Spleen (tissue), 7 donors: ENCODE measurements at regions not wholly inside any gene's neighbourhood (a gene's known extent, or its start where the extent isn't known, plus 50 kb on each side); places are given as distances from the start of the nearest gene placed in this dataset.

Source experiments
- CTCF ChIP-seq, 11 experiments: fragments of 200-600 bp in 7 of 11; fragments of 450-650 bp in 4 of 11; sonication (generic) in 4 of 11; IDR thresholded peaks in 8 of 11; conservative IDR thresholded peaks in 3 of 11; 1 replicate in 7 of 11; 2 replicates in 4 of 11; pipeline versions ENCODE4 v1.4.0 to v1.8.0; 2016 to 2021; ENCODE audit warnings: antibody characterized with exemption in 11 of 11, inconsistent platforms in 4 of 11, mild to moderate bottlenecking in 1 of 11
- POLR2A ChIP-seq, 3 donors: fragments of 450-650 bp; IDR thresholded peaks; one replicate each; pipeline ENCODE4 v1.5.1; 2017; ENCODE audit warnings: antibody characterized with exemption in 3 of 3, mild to moderate bottlenecking in 1 of 3
- POLR2AphosphoS5 ChIP-seq, 3 donors: sonication (generic); formaldehyde crosslinking; IDR thresholded peaks; one replicate each; pipeline ENCODE4 v1.5.1; 2017; ENCODE audit warnings: antibody characterized with exemption in 3 of 3
- donor health status: DM: no; HTN: no; CAD: no; lungs with moderate emphysema.
- donor health status: DM: no; HTN: no; CAD: no.
- donor health status: DM: no; HTN: no; CAD: no.

GRCh38 chr15:67903708-67904107, 63.9 kb upstream of the RNU6-1 start:
- TF ChIP-seq POLR2A (IDR thresholded peaks at IDR 0.05): no peak
- TF ChIP-seq CTCF (IDR thresholded peaks at IDR 0.05 in 8 of 11, conservative IDR thresholded peaks at IDR 0.05 in 3 of 11): no peak
- TF ChIP-seq POLR2AphosphoS5 (IDR thresholded peaks at IDR 0.05): no peak
